RWPE2 (cell line): ENCODE measurements at regions not wholly inside any gene's neighbourhood (a gene's known extent, or its start where the extent isn't known, plus 50 kb on each side); places are given as distances from the start of the nearest gene placed in this dataset.
"Not testable (repeated sequence)": the region's sequence is repeated elsewhere in the genome, so short reads cannot be mapped to it uniquely, and the experiment has no call there.

Experiments used
- ATAC-seq: fragments of 200-7000 bp; cut with Tn5 transposase; 3 replicates; pipeline ENCODE4 v1.9.1; 2021; ENCODE audit warnings: low read depth
- DNase-seq: peaks from one replicate; pipeline ENCODE4 v3.0.0-alpha.2; 2020; ENCODE audit warnings: low spot score
- H3K27ac ChIP-seq: fragments of 450-650 bp; 2 replicates; pipeline ENCODE4 v1.5.1; 2017; ENCODE audit warnings: mild to moderate bottlenecking; ENCODE audit not compliant: poor library complexity, severe bottlenecking
- H3K27me3 ChIP-seq: fragments of 250-450 bp; sonication (Bioruptor Pico); 2 replicates; pipeline ENCODE4 v1.5.1; 2021; ENCODE audit warnings: mild to moderate bottlenecking, moderate library complexity; ENCODE audit not compliant: insufficient read depth, poor library complexity, severe bottlenecking
- H3K36me3 ChIP-seq: fragments of 250-450 bp; sonication (Bioruptor Pico); 2 replicates; pipeline ENCODE4 v1.5.1; 2020; ENCODE audit warnings: low read depth, mild to moderate bottlenecking, moderate library complexity
- H3K4me1 ChIP-seq: fragments of 250-450 bp; sonication (Bioruptor Pico); 2 replicates; pipeline ENCODE4 v1.5.1; 2021; ENCODE audit warnings: mild to moderate bottlenecking, moderate library complexity; ENCODE audit not compliant: insufficient read depth, poor library complexity, severe bottlenecking
- H3K4me3 ChIP-seq: fragments of 250-450 bp; sonication (Bioruptor Pico); 2 replicates; pipeline ENCODE4 v1.5.1; 2021; ENCODE audit warnings: mild to moderate bottlenecking, moderate library complexity; ENCODE audit not compliant: severe bottlenecking
- H3K9me3 ChIP-seq: fragments of 250-450 bp; sonication (Bioruptor Pico); 2 replicates; pipeline ENCODE4 v1.5.1; 2021; ENCODE audit warnings: mild to moderate bottlenecking, moderate library complexity; ENCODE audit not compliant: severe bottlenecking
- TF ChIP-seq, protein P1 (sequence below): fragments of 450-650 bp; IDR thresholded peaks from one replicate; pipeline ENCODE4 v1.5.1; 2017; ENCODE audit warnings: mild to moderate bottlenecking, moderate library complexity; ENCODE audit not compliant: poor library complexity, severe bottlenecking

DNA sequence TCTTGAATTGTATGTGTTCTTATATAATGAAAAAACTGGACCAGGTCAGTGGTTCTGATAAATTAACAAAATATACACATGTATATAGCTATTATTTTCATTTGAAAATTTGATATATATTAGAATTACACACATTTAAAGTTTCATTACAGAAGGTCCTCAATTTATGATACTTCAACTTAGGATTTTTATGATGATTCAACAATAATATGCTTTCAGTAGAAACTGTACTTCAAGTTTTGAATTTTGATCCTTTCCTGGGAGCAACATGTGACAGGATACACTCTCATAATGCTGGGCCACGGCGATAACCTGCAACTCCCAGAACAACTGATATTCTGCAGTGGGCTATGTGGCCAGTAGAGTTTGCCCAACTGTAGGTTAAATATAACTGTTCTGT is 344.7 kb downstream of the TAF11L14 start:
- Histone ChIP-seq H3K4me3 (no peak overlapping the region), H3K27me3 (peaks cover 6% of the 10 kb centered on the region)
- ATAC-seq = no peak

DNA sequence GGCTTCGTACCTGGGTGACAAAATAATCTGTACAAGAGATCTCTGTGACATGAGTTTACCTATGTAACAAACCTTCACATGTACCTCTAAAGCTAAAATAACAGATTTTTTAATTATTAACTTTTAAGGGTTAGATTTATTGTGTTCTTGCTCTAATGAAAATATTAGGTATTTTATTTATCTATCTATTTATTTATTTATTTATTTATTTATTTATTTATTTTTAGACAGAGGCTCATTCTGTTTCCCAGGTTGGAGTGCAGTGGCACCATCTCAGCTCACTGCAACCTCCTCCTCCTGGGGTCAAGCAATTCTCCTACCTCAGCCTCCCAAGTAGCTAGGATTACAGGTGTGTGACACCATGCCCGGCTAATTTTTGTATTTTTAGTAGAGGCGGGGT is 348.4 kb downstream of the TAF11L14 start:
- not testable (repeated sequence) for DNase-seq, H3K9me3 ChIP-seq, H3K4me1 ChIP-seq, H3K27me3 ChIP-seq, ATAC-seq, H3K36me3 ChIP-seq, H3K4me3 ChIP-seq, H3K27ac ChIP-seq

More for the DNA sequence above, 344.7 kb downstream of the TAF11L14 start:
- TF ChIP-seq, protein P1, sequence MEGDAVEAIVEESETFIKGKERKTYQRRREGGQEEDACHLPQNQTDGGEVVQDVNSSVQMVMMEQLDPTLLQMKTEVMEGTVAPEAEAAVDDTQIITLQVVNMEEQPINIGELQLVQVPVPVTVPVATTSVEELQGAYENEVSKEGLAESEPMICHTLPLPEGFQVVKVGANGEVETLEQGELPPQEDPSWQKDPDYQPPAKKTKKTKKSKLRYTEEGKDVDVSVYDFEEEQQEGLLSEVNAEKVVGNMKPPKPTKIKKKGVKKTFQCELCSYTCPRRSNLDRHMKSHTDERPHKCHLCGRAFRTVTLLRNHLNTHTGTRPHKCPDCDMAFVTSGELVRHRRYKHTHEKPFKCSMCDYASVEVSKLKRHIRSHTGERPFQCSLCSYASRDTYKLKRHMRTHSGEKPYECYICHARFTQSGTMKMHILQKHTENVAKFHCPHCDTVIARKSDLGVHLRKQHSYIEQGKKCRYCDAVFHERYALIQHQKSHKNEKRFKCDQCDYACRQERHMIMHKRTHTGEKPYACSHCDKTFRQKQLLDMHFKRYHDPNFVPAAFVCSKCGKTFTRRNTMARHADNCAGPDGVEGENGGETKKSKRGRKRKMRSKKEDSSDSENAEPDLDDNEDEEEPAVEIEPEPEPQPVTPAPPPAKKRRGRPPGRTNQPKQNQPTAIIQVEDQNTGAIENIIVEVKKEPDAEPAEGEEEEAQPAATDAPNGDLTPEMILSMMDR = no peak
- no peak for DNase-seq
- Histone ChIP-seq H3K27ac (no peak overlapping the region), H3K36me3 (no peaks in the 10 kb centered on the region), H3K4me1 (no peaks in the 10 kb centered on the region), H3K9me3 (no peaks in the 10 kb centered on the region)

DNA sequence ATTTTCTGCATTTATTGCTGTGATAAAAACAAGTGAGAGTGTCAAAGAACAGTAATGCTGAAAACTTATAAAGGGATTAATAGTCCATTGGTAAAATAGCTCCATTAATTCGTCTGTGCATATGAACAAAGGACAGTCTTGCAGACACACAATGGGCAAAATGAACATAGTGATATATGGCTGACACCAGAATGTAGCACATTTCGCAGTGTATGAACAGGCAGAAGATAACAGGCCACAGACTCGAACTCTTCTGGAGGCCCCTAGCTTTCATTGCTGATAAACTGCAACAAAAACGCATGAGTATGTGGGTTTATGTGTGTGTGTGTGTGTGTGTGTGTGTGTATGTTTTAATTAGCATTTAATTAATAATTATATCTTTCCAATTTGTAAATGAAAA is 354.8 kb downstream of the TAF11L14 start:
- Histone ChIP-seq H3K27ac (no peak overlapping the region), H3K4me3 (no peak overlapping the region), H3K9me3 (no peaks in the 10 kb centered on the region), H3K36me3 (no peaks in the 10 kb centered on the region), H3K4me1 (no peaks in the 10 kb centered on the region), H3K27me3 (no peaks in the 10 kb centered on the region)
- DNase-seq (no peak), ATAC-seq (no peak)
- TF ChIP-seq, protein P1 = no peak

DNA sequence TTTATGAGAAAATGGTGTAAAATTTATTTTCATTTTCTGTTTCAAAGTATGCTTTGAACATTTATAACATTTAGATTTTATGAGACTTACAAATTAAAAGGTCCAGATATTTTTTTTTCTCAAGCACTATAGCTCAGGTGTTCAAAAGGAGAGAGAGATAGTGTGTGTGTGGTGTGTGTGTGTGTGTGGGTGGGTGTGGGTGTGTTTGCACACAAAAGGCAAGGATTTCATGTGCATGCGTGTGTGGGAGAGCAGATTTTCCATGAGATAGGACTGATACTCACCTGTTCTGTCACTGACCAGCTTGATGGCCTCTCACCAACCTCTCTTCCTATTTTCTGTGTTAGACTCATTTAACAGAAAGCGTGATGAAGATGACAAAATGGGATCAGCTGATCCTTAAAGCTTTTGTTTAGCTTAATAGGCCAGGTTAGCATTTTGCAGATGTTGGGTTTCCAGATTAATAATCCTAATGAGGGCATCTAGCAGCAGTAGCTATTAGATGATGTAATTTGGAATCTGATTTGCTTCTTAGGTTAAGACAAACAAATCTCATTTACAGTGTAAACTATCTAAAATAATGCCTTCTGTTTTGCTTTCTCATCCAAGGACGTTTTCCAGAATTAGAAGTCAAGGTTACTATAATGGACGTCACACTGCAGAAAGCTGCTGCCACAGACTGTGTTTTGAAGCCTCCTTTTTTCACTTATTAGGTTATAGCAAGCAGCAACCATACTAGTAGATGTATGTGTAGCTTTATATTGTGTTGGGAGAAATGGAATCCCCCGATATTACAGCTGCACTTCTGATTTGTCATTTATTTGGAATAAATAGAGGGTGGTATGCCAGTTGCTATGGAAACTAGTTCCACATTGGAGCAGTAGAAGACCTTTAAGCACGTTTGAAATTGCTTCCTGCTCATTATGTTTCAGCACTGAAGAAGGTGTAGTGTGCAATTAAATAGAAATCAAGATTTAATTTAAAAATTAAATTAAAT is 355.6 kb downstream of the TAF11L14 start:
- H3K4me1 ChIP-seq = no peaks in the 10 kb centered on the region
- DNase-seq (no peak), ATAC-seq (no peak)
- H3K27ac ChIP-seq = no peak overlapping the region
- no peaks in the 10 kb centered on the region for H3K36me3 ChIP-seq
- TF ChIP-seq, protein P1 = no peak
- H3K4me3 ChIP-seq = no peak overlapping the region
- no peaks in the 10 kb centered on the region for H3K9me3 ChIP-seq
- no peaks in the 10 kb centered on the region for H3K27me3 ChIP-seq

DNA sequence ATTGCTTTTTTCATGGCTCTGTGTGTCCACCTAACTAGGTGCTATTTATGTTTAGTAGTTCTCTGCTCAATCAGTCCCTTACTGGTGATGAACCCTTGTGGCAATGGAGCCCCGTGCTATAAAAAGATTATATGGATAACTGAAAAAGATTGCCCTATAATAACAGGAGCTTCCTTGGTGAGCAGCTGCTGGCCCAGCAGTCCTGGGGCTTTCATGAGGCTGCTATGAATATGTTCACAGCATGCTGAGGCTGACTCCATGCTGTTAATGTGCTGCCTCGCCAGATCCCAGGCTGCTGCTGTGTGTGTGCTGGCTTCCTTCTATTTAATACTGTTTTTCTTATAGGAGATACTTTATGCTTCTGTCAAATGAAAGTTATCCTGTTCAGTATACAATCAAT is 357.5 kb downstream of the TAF11L14 start:
- TF ChIP-seq, protein P1 = no peak
- Histone ChIP-seq H3K36me3 (no peaks in the 10 kb centered on the region), H3K27ac (no peak overlapping the region), H3K4me3 (no peak overlapping the region), H3K9me3 (no peaks in the 10 kb centered on the region), H3K27me3 (no peaks in the 10 kb centered on the region), H3K4me1 (no peaks in the 10 kb centered on the region)
- DNase-seq (no peak), ATAC-seq (no peak)
